ENCODE measurements at regions not wholly inside any gene's neighbourhood (a gene's known extent, or its start where the extent isn't known, plus 50 kb on each side); places are given as distances from the start of the nearest gene placed in this dataset.

- TF ChIP-seq TAF1 (IDR thresholded peaks at IDR 0.05; ENCODE audit: low read depth) (no peak), MXI1 (conservative IDR thresholded peaks at IDR 0.05; ENCODE audit: poor library complexity, severe bottlenecking) (no peak), SMC3 (conservative IDR thresholded peaks at IDR 0.05; ENCODE audit: poor library complexity) (no peak), CTCF (IDR thresholded peaks at IDR 0.05; ENCODE audit: poor library complexity, severe bottlenecking) (no peak), POLR2AphosphoS5 (IDR thresholded peaks at IDR 0.05) (no peak), EZH2 (IDR thresholded peaks at IDR 0.05; ENCODE audit: borderline replicate concordance, insufficient read depth, low read length, poor library complexity, severe bottlenecking) (no peak), RAD21 (conservative IDR thresholded peaks at IDR 0.05) (no peak), REST (IDR thresholded peaks at IDR 0.05; ENCODE audit: borderline replicate concordance) (no peak), EP300 (conservative IDR thresholded peaks at IDR 0.05; ENCODE audit: poor library complexity, severe bottlenecking) (no peak)
- no peaks in the 10 kb centered on the region for H3F3A ChIP-seq (ENCODE audit: insufficient read depth, low read length, poor library complexity, severe bottlenecking)
- no peak overlapping the region for H3K27ac ChIP-seq (ENCODE audit: low read length)
- H3K27me3 ChIP-seq (ENCODE audit: insufficient read depth, low read depth, low read length), result no peaks in the 10 kb centered on the region
- H3K4me3 ChIP-seq (ENCODE audit: low read length), result no peak overlapping the region
- H4K20me1 ChIP-seq (ENCODE audit: insufficient read depth), result no peaks in the 10 kb centered on the region
- no peaks in the 10 kb centered on the region for H3K9me2 ChIP-seq (ENCODE audit: insufficient read depth, low read length)
- no peaks in the 10 kb centered on the region for H3K79me2 ChIP-seq (replicated peaks; ENCODE audit: insufficient read depth, low read length)
- no peaks in the 10 kb centered on the region for H3K9me3 ChIP-seq (ENCODE audit: low read length)
- H2AFZ ChIP-seq (ENCODE audit: low read depth, low read length), result no peak overlapping the region
- H3K4me2 ChIP-seq (ENCODE audit: low read length), result no peak overlapping the region
- H3K9ac ChIP-seq (ENCODE audit: low read length), result no peak overlapping the region
- no peaks in the 10 kb centered on the region for H3K36me3 ChIP-seq (ENCODE audit: insufficient read depth, low read length)
Measured at GRCh38 chr10:128437786-128438345, 311.6 kb upstream of the MKI67 start.

GRCh38 chr10:128438417-128439063, 312.3 kb upstream of the MKI67 start:
- Histone ChIP-seq H3K36me3 (ENCODE audit: insufficient read depth, low read length) (no peaks in the 10 kb centered on the region), H3K79me2 (replicated peaks; ENCODE audit: insufficient read depth, low read length) (no peaks in the 10 kb centered on the region), H3K27ac (ENCODE audit: low read length) (no peak overlapping the region), H3K4me3 (ENCODE audit: low read length) (no peak overlapping the region), H3F3A (ENCODE audit: insufficient read depth, low read length, poor library complexity, severe bottlenecking) (no peaks in the 10 kb centered on the region), H3K9me3 (ENCODE audit: low read length) (no peaks in the 10 kb centered on the region), H2AFZ (ENCODE audit: low read depth, low read length) (no peak overlapping the region), H3K4me2 (ENCODE audit: low read length) (no peak overlapping the region), H3K27me3 (ENCODE audit: insufficient read depth, low read depth, low read length) (no peaks in the 10 kb centered on the region), H3K9me2 (ENCODE audit: insufficient read depth, low read length) (no peaks in the 10 kb centered on the region), H4K20me1 (ENCODE audit: insufficient read depth) (no peaks in the 10 kb centered on the region), H3K9ac (ENCODE audit: low read length) (no peak overlapping the region)
- TF ChIP-seq MXI1 (conservative IDR thresholded peaks at IDR 0.05; ENCODE audit: poor library complexity, severe bottlenecking) (no peak), EZH2 (IDR thresholded peaks at IDR 0.05; ENCODE audit: borderline replicate concordance, insufficient read depth, low read length, poor library complexity, severe bottlenecking) (no peak), TAF1 (IDR thresholded peaks at IDR 0.05; ENCODE audit: low read depth) (no peak), REST (IDR thresholded peaks at IDR 0.05; ENCODE audit: borderline replicate concordance) (no peak), CTCF (IDR thresholded peaks at IDR 0.05; ENCODE audit: poor library complexity, severe bottlenecking) (no peak), POLR2AphosphoS5 (IDR thresholded peaks at IDR 0.05) (no peak)
